GM23338 (cell line): ENCODE measurements at regions not wholly inside any gene's neighbourhood (a gene's known extent, or its start where the extent isn't known, plus 50 kb on each side); places are given as distances from the start of the nearest gene placed in this dataset.

Experiments
- ATAC-seq: fragments of 200-7000 bp; cut with Tn5 transposase; 3 replicates; pipeline ENCODE4 v1.9.1; 2020
- DNase-seq: peaks from one replicate; pipeline ENCODE4 v3.0.0-alpha.2; 2015; ENCODE audit warnings: low spot score
- H2AFZ ChIP-seq: fragments of 200-600 bp; sonication (generic); 2 replicates; pipeline ENCODE4 v1.8.0; 2016; ENCODE audit warnings: antibody characterized with exemption, mild to moderate bottlenecking, moderate library complexity
- H3F3A ChIP-seq: fragments of 200-600 bp; sonication (generic); replicated peaks from 2 replicates; pipeline ENCODE4 v1.8.0; 2017; ENCODE audit warnings: antibody characterized with exemption, mixed run types, low read depth
- H3K27ac ChIP-seq: fragments of 200-600 bp; sonication (generic); 2 replicates; pipeline ENCODE4 v1.6.1; 2016; ENCODE audit warnings: low read depth
- H3K27me3 ChIP-seq: fragments of 200-600 bp; sonication (generic); 2 replicates; pipeline ENCODE4 v1.8.0; 2016; ENCODE audit warnings: mild to moderate bottlenecking, mixed run types, moderate library complexity; ENCODE audit not compliant: insufficient read depth
- H3K36me3 ChIP-seq: fragments of 200-600 bp; sonication (generic); 2 replicates; pipeline ENCODE4 v1.8.0; 2016; ENCODE audit warnings: mild to moderate bottlenecking; ENCODE audit not compliant: insufficient read depth
- H3K4me1 ChIP-seq: fragments of 200-600 bp; sonication (generic); 2 replicates; pipeline ENCODE4 v1.8.0; 2016; ENCODE audit warnings: mild to moderate bottlenecking, moderate library complexity; ENCODE audit not compliant: insufficient read depth
- H3K4me2 ChIP-seq: fragments of 200-600 bp; sonication (generic); 2 replicates; pipeline ENCODE4 v1.7.1; 2017; ENCODE audit warnings: mixed run types
- H3K4me3 ChIP-seq: fragments of 200-600 bp; sonication (generic); 2 replicates; pipeline ENCODE4 v1.6.1; 2016; ENCODE audit warnings: mixed run types
- H3K79me2 ChIP-seq: fragments of 200-600 bp; sonication (generic); replicated peaks from 2 replicates; pipeline ENCODE4 v1.8.0; 2017; ENCODE audit warnings: mild to moderate bottlenecking; ENCODE audit not compliant: insufficient read depth
- H3K9me2 ChIP-seq: fragments of 200-600 bp; sonication (generic); 2 replicates; pipeline ENCODE4 v1.8.0; 2017; ENCODE audit not compliant: insufficient read depth
- H4K20me1 ChIP-seq: fragments of 200-600 bp; sonication (generic); replicated peaks from 2 replicates; pipeline ENCODE4 v1.8.0; 2017; ENCODE audit warnings: mild to moderate bottlenecking; ENCODE audit not compliant: insufficient read depth
- H3K27ac Mint-ChIP-seq: 2 replicates; pipeline ENCODE4 v1.8.0; 2020; ENCODE audit warnings: inconsistent platforms, mild to moderate bottlenecking, moderate library complexity, mixed read lengths
- H3K27me3 Mint-ChIP-seq: 3 replicates; pipeline ENCODE4 v1.8.0; 2022; ENCODE audit warnings: low read depth, mild to moderate bottlenecking, moderate library complexity, mixed read lengths, inconsistent platforms; ENCODE audit not compliant: insufficient read depth, poor library complexity
- H3K36me3 Mint-ChIP-seq: 3 replicates; pipeline ENCODE4 v1.8.0; 2021; ENCODE audit warnings: low read depth, mild to moderate bottlenecking, inconsistent platforms, moderate library complexity, mixed read lengths
- H3K4me1 Mint-ChIP-seq: 3 replicates; pipeline ENCODE4 v1.8.0; 2020; ENCODE audit warnings: mild to moderate bottlenecking, inconsistent platforms, mixed read lengths
- H3K4me3 Mint-ChIP-seq: 3 replicates; pipeline ENCODE4 v1.8.0; 2021; ENCODE audit warnings: moderate library complexity, mild to moderate bottlenecking, inconsistent platforms, mixed read lengths
- H3K9me3 Mint-ChIP-seq: 3 replicates; pipeline ENCODE4 v1.8.0; 2020; ENCODE audit warnings: moderate library complexity, mild to moderate bottlenecking, inconsistent platforms, mixed read lengths
- CREB1 ChIP-seq: fragments of 250-450 bp; sonication (Bioruptor Pico); IDR thresholded peaks from 2 replicates; pipeline ENCODE4 v1.5.0; 2020; ENCODE audit warnings: low read depth, mild to moderate bottlenecking, moderate library complexity
- EZH2 ChIP-seq: fragments of 200-600 bp; sonication (generic); IDR thresholded peaks from one replicate; pipeline ENCODE4 v1.8.0; 2017; ENCODE audit warnings: antibody characterized with exemption, mild to moderate bottlenecking, low read depth; ENCODE audit not compliant: unreplicated experiment
- EZH2phosphoT487 ChIP-seq: fragments of 200-600 bp; sonication (generic); IDR thresholded peaks from one replicate; pipeline ENCODE4 v1.8.1; 2018; ENCODE audit warnings: antibody characterized with exemption; ENCODE audit not compliant: unreplicated experiment
- JUNB ChIP-seq: IDR thresholded peaks from one replicate; pipeline ENCODE4 v1.6.1; 2016; ENCODE audit warnings: antibody characterized with exemption; ENCODE audit not compliant: unreplicated experiment
- NANOG ChIP-seq: IDR thresholded peaks from 2 replicates; pipeline ENCODE4 v1.6.1; 2016; ENCODE audit warnings: antibody characterized with exemption, borderline replicate concordance
- POLR2AphosphoS5 ChIP-seq: IDR thresholded peaks from 2 replicates; pipeline ENCODE4 v1.6.1; 2016; ENCODE audit warnings: antibody characterized with exemption, low read depth
- STAT1 ChIP-seq: IDR thresholded peaks from one replicate; pipeline ENCODE4 v1.6.1; 2016; ENCODE audit warnings: antibody characterized with exemption; ENCODE audit not compliant: unreplicated experiment
- ZNF114 ChIP-seq: fragments of 250-450 bp; sonication (Bioruptor Pico); IDR thresholded peaks from 2 replicates; pipeline ENCODE4 v1.5.0; 2020; ENCODE audit warnings: mild to moderate bottlenecking, moderate library complexity
- ZNF331 ChIP-seq: fragments of 250-450 bp; sonication (Bioruptor Pico); IDR thresholded peaks from 2 replicates; pipeline ENCODE4 v1.5.0; 2020; ENCODE audit warnings: low read depth, mild to moderate bottlenecking, moderate library complexity
- TF ChIP-seq, protein P1 (sequence below): IDR thresholded peaks from 2 replicates; pipeline ENCODE4 v1.6.1; 2016; ENCODE audit warnings: antibody characterized with exemption
- TF ChIP-seq, protein P2 (sequence below): fragments of 250-450 bp; sonication (Bioruptor Pico); IDR thresholded peaks from 2 replicates; pipeline ENCODE4 v1.5.0; 2020; ENCODE audit warnings: mild to moderate bottlenecking, moderate library complexity
- TF ChIP-seq, protein P3 (sequence below), 2 experiments: fragments of 200-600 bp in 1 of 2; sonication (generic) in 1 of 2; conservative IDR thresholded peaks; 2 replicates each; pipeline versions ENCODE4 v1.5.1 to v1.6.1; 2016 to 2017; ENCODE audit warnings: antibody characterized with exemption in 2 of 2, low read depth in 2 of 2, mild to moderate bottlenecking in 2 of 2, moderate library complexity in 1 of 2
- TF ChIP-seq, protein P4 (sequence below): IDR thresholded peaks from one replicate; pipeline ENCODE4 v1.6.1; 2018; ENCODE audit warnings: antibody characterized with exemption; ENCODE audit not compliant: unreplicated experiment

DNA sequence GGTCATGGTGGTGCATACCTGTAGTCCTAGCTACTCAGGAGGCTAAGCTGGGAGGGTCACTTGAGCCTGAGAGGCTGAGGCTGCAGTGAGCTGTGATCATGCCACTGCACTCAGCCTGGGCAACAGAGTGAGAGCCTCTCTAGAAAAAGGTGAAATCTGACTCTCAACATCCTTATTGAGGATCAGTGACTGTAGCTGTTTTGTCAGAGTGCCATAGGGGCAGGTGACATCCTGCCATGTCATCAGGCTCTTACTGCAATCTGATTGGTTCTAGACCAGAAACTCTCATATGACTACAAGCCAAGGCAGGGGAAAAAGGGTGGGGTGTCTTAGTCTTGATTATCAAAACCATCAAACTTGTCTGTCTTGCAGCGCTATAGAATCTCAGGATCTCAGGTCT lies 62.8 kb upstream of the NGF start:
- H3K4me1 ChIP-seq: no peaks in the 10 kb centered on the region
- no peaks in the 10 kb centered on the region for H4K20me1 ChIP-seq
- H3K9me2 ChIP-seq: no peaks in the 10 kb centered on the region; the same call in 1 of the 2 replicates
- no peak overlapping the region for H3K4me3 Mint-ChIP-seq
- no peaks in the 10 kb centered on the region for H3K79me2 ChIP-seq
- no peak overlapping the region for H3K4me2 ChIP-seq
- H3K4me3 ChIP-seq: no peak overlapping the region
- no peak overlapping the region for H3K27ac Mint-ChIP-seq
- peaks cover 4% of the 10 kb centered on the region; the same call in 1 of the 3 replicates for H3K36me3 Mint-ChIP-seq
- TF ChIP-seq POLR2AphosphoS5 (no peak), EZH2phosphoT487 (no peak), ZNF114 (CRISPR knock-in tag) (no peak), STAT1 (no peak), ZNF331 (CRISPR knock-in tag) (no peak), JUNB (no peak), EZH2 (no peak), CREB1 (CRISPR knock-in tag) (no peak), NANOG (no peak)
- TF ChIP-seq, protein P1, sequence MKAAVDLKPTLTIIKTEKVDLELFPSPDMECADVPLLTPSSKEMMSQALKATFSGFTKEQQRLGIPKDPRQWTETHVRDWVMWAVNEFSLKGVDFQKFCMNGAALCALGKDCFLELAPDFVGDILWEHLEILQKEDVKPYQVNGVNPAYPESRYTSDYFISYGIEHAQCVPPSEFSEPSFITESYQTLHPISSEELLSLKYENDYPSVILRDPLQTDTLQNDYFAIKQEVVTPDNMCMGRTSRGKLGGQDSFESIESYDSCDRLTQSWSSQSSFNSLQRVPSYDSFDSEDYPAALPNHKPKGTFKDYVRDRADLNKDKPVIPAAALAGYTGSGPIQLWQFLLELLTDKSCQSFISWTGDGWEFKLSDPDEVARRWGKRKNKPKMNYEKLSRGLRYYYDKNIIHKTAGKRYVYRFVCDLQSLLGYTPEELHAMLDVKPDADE: no peak
- TF ChIP-seq, protein P2, sequence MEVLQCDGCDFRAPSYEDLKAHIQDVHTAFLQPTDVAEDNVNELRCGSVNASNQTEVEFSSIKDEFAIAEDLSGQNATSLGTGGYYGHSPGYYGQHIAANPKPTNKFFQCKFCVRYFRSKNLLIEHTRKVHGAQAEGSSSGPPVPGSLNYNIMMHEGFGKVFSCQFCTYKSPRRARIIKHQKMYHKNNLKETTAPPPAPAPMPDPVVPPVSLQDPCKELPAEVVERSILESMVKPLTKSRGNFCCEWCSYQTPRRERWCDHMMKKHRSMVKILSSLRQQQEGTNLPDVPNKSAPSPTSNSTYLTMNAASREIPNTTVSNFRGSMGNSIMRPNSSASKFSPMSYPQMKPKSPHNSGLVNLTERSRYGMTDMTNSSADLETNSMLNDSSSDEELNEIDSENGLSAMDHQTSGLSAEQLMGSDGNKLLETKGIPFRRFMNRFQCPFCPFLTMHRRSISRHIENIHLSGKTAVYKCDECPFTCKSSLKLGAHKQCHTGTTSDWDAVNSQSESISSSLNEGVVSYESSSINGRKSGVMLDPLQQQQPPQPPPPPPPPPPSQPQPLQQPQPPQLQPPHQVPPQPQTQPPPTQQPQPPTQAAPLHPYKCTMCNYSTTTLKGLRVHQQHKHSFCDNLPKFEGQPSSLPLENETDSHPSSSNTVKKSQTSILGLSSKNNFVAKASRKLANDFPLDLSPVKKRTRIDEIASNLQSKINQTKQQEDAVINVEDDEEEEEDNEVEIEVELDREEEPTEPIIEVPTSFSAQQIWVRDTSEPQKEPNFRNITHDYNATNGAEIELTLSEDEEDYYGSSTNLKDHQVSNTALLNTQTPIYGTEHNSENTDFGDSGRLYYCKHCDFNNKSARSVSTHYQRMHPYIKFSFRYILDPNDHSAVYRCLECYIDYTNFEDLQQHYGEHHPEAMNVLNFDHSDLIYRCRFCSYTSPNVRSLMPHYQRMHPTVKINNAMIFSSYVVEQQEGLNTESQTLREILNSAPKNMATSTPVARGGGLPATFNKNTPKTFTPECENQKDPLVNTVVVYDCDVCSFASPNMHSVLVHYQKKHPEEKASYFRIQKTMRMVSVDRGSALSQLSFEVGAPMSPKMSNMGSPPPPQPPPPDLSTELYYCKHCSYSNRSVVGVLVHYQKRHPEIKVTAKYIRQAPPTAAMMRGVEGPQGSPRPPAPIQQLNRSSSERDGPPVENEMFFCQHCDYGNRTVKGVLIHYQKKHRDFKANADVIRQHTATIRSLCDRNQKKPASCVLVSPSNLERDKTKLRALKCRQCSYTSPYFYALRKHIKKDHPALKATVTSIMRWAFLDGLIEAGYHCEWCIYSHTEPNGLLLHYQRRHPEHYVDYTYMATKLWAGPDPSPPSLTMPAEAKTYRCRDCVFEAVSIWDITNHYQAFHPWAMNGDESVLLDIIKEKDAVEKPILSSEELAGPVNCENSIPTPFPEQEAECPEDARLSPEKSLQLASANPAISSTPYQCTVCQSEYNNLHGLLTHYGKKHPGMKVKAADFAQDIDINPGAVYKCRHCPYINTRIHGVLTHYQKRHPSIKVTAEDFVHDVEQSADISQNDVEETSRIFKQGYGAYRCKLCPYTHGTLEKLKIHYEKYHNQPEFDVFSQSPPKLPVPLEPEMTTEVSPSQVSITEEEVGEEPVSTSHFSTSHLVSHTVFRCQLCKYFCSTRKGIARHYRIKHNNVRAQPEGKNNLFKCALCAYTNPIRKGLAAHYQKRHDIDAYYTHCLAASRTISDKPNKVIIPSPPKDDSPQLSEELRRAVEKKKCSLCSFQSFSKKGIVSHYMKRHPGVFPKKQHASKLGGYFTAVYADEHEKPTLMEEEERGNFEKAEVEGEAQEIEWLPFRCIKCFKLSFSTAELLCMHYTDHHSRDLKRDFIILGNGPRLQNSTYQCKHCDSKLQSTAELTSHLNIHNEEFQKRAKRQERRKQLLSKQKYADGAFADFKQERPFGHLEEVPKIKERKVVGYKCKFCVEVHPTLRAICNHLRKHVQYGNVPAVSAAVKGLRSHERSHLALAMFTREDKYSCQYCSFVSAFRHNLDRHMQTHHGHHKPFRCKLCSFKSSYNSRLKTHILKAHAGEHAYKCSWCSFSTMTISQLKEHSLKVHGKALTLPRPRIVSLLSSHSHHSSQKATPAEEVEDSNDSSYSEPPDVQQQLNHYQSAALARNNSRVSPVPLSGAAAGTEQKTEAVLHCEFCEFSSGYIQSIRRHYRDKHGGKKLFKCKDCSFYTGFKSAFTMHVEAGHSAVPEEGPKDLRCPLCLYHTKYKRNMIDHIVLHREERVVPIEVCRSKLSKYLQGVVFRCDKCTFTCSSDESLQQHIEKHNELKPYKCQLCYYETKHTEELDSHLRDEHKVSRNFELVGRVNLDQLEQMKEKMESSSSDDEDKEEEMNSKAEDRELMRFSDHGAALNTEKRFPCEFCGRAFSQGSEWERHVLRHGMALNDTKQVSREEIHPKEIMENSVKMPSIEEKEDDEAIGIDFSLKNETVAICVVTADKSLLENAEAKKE (CRISPR knock-in tag): no peak
- TF ChIP-seq, protein P3, sequence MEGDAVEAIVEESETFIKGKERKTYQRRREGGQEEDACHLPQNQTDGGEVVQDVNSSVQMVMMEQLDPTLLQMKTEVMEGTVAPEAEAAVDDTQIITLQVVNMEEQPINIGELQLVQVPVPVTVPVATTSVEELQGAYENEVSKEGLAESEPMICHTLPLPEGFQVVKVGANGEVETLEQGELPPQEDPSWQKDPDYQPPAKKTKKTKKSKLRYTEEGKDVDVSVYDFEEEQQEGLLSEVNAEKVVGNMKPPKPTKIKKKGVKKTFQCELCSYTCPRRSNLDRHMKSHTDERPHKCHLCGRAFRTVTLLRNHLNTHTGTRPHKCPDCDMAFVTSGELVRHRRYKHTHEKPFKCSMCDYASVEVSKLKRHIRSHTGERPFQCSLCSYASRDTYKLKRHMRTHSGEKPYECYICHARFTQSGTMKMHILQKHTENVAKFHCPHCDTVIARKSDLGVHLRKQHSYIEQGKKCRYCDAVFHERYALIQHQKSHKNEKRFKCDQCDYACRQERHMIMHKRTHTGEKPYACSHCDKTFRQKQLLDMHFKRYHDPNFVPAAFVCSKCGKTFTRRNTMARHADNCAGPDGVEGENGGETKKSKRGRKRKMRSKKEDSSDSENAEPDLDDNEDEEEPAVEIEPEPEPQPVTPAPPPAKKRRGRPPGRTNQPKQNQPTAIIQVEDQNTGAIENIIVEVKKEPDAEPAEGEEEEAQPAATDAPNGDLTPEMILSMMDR (conservative IDR thresholded peaks at IDR 0.05; ENCODE audit: low read depth in 2 of 2): no peak
- TF ChIP-seq, protein P4, sequence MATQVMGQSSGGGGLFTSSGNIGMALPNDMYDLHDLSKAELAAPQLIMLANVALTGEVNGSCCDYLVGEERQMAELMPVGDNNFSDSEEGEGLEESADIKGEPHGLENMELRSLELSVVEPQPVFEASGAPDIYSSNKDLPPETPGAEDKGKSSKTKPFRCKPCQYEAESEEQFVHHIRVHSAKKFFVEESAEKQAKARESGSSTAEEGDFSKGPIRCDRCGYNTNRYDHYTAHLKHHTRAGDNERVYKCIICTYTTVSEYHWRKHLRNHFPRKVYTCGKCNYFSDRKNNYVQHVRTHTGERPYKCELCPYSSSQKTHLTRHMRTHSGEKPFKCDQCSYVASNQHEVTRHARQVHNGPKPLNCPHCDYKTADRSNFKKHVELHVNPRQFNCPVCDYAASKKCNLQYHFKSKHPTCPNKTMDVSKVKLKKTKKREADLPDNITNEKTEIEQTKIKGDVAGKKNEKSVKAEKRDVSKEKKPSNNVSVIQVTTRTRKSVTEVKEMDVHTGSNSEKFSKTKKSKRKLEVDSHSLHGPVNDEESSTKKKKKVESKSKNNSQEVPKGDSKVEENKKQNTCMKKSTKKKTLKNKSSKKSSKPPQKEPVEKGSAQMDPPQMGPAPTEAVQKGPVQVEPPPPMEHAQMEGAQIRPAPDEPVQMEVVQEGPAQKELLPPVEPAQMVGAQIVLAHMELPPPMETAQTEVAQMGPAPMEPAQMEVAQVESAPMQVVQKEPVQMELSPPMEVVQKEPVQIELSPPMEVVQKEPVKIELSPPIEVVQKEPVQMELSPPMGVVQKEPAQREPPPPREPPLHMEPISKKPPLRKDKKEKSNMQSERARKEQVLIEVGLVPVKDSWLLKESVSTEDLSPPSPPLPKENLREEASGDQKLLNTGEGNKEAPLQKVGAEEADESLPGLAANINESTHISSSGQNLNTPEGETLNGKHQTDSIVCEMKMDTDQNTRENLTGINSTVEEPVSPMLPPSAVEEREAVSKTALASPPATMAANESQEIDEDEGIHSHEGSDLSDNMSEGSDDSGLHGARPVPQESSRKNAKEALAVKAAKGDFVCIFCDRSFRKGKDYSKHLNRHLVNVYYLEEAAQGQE: no peak
- peaks cover 5% of the 10 kb centered on the region; the same call in 2 of the 3 replicates for H3K9me3 Mint-ChIP-seq
- ATAC-seq (no peak), DNase-seq (no peak)
- H3F3A ChIP-seq: no peaks in the 10 kb centered on the region
- H3K27me3 ChIP-seq: no peaks in the 10 kb centered on the region
- H2AFZ ChIP-seq: no peak overlapping the region
- H3K27ac ChIP-seq: no peak overlapping the region
- peaks cover 6% of the 10 kb centered on the region for H3K4me1 Mint-ChIP-seq
- H3K36me3 ChIP-seq: no peaks in the 10 kb centered on the region
- H3K27me3 Mint-ChIP-seq: no peaks in the 10 kb centered on the region
